ENCODE measurements at regions not wholly inside any gene's neighbourhood (a gene's known extent, or its start where the extent isn't known, plus 50 kb on each side); places are given as distances from the start of the nearest gene placed in this dataset.
"Not testable (repeated sequence)": the region's sequence is repeated elsewhere in the genome, so short reads cannot be mapped to it uniquely, and the experiment has no call there.

DNA sequence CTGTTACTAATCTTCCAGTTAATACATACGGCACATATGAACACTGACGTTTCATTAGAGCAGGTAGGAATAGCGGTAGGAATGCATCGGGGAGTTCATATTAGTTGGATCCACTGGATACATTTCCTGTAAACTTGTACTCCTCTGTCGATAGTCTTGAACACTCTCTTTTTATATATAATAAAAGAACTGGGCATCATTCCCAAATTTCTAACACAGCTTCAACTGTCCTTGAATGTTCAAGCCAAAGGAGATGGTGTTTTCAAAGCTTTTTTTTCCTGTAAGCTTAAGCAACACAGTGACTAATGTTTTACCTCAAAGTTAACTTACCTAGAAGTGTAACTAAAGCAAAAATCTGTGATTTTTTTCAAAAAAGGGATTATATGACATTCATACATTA is 195.3 kb downstream of the UTRN start:
- DNase-seq: no peak

DNA sequence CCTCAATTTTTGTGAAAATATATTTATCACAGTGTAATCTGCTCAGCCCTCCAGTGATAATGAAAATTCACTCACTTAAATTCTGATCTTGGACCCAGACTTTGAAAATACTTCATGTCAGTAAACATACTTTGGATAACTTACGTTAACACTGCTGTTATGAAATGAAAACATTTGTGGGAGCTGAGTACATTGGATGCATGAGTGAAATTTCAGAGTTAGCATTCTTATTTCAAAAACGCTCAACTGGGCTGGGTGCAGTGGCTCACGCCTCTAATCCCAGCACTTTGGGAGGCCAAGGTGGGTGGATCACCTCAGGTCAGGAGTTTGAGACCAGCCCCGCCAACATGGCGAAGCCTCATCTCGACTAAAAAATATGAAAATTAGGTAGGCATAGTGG is 196.4 kb downstream of the UTRN start:
- DNase-seq: no peak

DNA sequence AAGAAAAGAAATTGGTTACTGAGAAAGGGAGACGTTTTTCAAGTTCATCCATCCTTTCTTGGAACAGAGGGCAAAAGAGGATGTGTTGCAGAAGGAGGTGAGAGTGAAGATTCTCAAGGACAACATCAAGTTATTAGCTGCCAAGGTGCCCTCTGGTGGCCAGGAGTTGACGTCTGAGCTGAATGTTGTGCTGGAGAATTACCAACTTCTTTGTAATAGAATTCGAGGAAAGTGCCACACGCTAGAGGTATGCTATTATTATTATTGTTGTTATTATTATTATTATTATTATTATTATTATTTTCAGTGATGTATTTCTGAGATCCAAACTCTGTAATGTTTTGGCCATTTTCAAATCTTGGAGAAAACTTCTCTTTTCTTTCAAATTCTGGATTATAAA is 197.0 kb downstream of the UTRN start:
- DNase-seq: peak; percentile 38

GRCh38 chr6:144485531-144485930 is 200.4 kb downstream of the UTRN start:
- DNase-seq: no peak

- no peak for DNase-seq
Observed at GRCh38 chr6:144488590-144488989, 203.5 kb downstream of the UTRN start.

- no peak for DNase-seq
Observed at GRCh38 chr6:144493035-144493910, 208.1 kb downstream of the UTRN start.

- not testable (repeated sequence) for DNase-seq
Observed at GRCh38 chr6:144495076-144495475, 209.9 kb downstream of the UTRN start.

DNA sequence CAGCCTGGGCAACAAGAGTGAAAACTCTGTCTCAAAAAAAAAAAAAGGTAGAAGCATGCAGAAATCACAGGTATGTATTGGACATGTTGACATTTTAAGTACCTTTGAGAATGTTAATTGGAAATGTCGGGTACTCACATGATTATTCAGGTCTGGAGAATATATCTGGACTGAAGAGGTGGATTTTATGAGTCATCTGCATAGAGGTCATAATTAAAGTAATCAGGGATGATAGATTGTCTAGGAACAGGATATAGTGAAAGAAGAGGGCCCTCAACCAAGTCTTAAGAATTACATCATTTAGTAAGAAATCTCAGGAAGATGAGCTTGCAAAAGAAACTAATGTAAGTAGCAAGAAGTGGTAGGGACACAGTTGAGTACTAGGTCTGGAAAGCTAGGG is 212.5 kb downstream of the UTRN start:
- DNase-seq: no peak

GRCh38 chr6:144500892-144501291 is 215.8 kb downstream of the UTRN start:
- DNase-seq: no peak

GRCh38 chr6:144505214-144505613 is 220.1 kb downstream of the UTRN start:
- not testable (repeated sequence) for DNase-seq

DNA sequence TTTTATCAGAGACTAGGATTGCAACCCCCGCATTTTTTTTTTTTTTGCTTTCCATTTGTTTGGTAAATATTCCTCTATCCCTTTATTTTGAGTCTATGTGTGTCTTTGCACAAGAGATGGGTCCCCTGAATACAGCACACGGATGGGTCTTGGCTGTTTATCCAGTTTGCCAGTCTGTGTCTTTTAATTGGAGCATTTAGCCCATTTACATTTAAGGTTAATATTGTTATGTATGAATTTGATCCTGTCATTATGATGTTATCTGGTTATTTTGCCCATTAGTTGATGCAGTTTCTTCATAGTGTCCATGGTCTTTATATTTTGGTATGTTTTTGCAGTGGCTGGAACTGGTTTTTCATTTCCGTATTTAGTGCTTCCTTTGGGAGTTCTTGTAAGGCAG is 220.9 kb downstream of the UTRN start:
- DNase-seq: not testable (repeated sequence)

DNA sequence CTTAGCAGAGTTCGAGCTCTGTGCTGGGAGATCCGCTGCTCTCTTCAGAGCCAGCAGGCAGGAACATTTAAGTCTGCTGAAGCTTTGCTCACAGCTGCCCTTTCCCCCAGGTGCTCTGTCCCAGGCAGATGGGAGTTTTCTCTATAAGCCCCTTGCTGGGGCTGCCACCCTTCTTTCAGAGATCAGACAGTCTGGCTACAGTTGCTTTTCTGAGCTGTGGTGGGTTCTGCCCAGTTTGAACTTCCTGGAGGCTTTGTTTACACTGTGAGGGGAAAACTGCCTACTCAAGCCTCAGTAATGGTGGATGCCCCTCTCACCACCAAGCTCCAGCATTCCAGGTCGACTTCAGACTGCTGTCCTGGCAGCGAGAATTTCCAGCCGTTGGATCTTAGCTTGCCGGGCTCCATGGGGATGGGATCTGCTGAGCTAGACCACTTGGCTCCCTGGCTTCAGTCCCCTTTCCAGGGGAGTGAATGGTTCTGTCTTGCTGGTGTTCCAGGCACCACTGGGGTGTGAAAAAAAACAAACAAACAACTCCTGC is 222.7 kb downstream of the UTRN start:
- DNase-seq: not testable (repeated sequence)

DNA sequence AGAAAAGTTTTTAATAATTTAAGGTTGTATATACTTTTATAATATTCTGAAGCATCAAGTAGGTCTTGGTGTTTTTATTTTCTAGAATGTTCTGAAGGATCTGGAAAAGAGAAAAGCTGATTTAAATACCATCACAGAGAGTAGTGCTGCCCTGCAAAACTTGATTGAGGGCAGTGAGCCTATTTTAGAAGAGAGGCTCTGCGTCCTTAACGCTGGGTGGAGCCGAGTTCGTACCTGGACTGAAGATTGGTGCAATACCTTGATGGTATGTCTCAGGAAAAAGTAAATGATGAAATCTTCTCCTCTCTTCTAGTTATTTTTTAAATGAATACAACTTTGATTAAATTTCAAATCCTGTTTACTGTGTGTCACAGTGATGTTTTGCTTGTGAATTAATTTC is 225.7 kb downstream of the UTRN start:
- DNase-seq: no peak

- no peak for DNase-seq
Observed at GRCh38 chr6:144515761-144516160, 230.6 kb downstream of the UTRN start.

DNA sequence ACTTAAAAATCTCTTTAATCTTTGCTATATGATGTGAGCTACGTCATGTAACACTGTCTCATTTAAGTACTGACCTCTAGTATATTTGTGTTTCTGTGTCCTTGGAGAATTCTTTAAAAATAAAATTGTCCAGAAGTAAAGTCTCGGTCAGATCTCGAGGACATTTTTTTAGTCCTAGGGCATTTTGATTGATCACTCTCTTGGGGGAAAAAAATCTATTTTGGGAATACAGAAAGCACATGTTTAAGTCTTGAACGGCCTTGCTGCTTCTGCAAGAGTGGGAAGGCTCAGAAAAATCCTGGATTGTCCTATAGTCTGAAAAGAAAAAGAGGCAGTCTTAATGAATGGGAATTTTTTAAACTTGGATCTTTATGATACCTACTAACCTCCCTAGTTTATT is 234.3 kb downstream of the UTRN start:
- DNase-seq: no peak

GRCh38 chr6:144528743-144529425 is 243.7 kb downstream of the UTRN start:
- DNase-seq: no peak

- no peak for DNase-seq
Observed at GRCh38 chr6:144530118-144530517, 245.0 kb downstream of the UTRN start.

- DNase-seq: not testable (repeated sequence)
Observed at GRCh38 chr6:144532238-144532637, 247.1 kb downstream of the UTRN start.

GRCh38 chr6:144534180-144534579 is 249.0 kb downstream of the UTRN start:
- DNase-seq: no peak

DNA sequence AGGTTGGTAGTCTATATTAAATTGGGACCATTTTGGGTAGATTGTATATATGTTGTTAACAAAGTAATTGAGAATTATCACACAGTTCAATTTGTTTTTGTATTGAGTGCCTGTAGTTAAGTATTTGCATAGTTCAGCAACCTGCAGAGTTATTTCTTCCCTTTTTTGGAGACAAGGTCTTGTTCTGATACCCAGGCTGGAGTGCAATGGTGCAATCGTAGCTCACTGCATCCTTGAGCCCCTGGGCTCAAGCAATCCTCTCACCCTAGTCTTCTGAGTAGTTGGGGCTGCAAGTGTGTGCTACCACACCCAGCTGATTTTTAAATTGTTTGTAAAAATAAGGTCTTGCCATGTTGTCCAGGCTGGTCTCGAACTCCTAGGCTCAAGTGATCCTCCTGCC is 250.5 kb downstream of the UTRN start:
- DNase-seq: no peak

- no peak for DNase-seq
Observed at GRCh38 chr6:144536079-144536478, 250.9 kb downstream of the UTRN start.

DNA sequence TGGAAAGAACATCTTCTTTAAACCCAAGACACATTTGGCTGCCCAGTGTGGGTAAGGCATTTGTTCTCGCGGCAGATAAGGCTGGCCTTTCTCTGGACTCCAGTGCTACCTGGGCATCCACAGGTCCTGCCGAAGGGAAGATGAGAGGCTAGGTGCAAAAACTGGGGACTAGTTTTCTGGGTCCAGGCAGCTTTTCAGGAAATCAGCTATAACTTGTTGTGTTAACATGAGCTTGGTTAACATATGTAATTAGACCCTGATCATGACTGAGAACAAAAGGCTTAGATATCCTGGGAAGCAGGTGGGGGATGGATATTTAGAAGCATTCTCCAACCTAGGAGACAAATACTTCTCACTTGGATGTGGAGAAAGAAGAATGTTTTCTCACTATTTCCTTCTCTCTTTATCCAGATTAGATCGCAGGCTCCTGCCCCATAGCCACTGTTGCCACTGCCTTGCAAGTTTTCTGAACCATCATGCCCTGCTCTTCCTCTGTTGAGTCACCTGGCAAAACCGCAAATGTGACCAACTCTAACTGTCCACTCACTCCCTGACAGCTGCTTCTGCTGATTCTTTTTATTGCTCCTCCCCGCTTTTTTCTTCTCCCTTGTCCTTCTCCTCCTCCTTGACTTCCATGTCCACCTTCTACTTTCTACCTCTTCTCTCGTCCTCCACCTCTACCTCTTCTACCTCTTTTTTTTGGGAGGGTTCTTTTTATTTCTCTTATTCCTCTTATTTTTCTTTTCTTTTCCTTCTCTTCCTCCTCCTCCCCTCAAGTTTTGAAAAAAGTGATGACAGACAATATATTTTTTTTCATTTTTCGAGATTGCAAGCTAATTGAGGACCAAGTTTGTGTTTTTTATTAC is 258.1 kb downstream of the UTRN start:
- peak; percentile 9 for DNase-seq

DNA sequence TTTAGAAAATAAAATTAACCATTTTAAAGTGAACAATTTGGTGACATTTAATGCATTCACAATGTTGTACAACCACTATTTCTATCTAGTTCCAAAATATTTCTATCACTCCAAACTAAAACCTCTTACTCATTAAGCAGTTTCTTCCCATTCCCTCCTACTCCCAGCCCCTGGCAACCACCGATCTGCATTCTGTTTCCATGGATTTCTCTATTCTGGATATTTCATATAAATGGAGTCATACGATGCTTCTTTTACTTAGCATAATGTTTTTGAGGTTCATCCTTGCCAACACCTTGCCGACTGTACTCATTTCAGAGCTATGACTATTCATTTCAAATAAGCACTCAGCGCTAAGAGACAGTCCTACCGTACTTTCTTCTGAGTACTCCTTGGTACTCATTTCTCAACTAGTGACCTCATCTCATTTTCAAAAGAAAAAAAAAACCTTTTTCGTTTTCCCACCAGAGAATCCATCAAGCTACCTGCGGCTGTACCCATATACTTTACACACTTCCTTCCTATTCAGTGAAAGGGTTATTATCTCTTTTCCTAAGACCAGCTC is 259.2 kb downstream of the UTRN start:
- DNase-seq: no peak
